ENCODE measurements at regions not wholly inside any gene's neighbourhood (a gene's known extent, or its start where the extent isn't known, plus 50 kb on each side); places are given as distances from the start of the nearest gene placed in this dataset.

GRCh38 chr11:15854245-15854644 lies 502.1 kb downstream of the SOX6 start:
- DNase-seq (ENCODE audit: low spot score in 2 of 2) = no peak
- TF ChIP-seq CTCF (IDR thresholded peaks at IDR 0.05) = no peak
- Histone ChIP-seq H3K27me3 (no peaks in the 10 kb centered on the region), H3K4me3 (no peak overlapping the region), H3K9me3 (no peaks in the 10 kb centered on the region), H3K4me1 (peaks cover 0 to 6% of the 10 kb centered on the region in 2 donors), H3K27ac (no peak overlapping the region), H3K36me3 (no peaks in the 10 kb centered on the region)
- intact Hi-C loops (cut with DNase I) = no loop called here

- Histone ChIP-seq H3K4me3 (no peak overlapping the region), H3K36me3 (no peaks in the 10 kb centered on the region), H3K9me3 (no peaks in the 10 kb centered on the region), H3K27ac (no peak overlapping the region), H3K4me1 (no peaks in the 10 kb centered on the region), H3K27me3 (no peaks in the 10 kb centered on the region)
- no peak for DNase-seq (ENCODE audit: low spot score in 2 of 2)
- intact Hi-C loops (cut with DNase I) = no loop called here
- no peak for TF ChIP-seq CTCF (IDR thresholded peaks at IDR 0.05)
Observed at GRCh38 chr11:15858881-15859280, 497.5 kb downstream of the SOX6 start.

- intact Hi-C loops (cut with DNase I) = no loop called here
- H3K9me3 ChIP-seq = no peaks in the 10 kb centered on the region
- no peak for TF ChIP-seq CTCF (IDR thresholded peaks at IDR 0.05)
- H3K27me3 ChIP-seq = no peaks in the 10 kb centered on the region
- no peak for DNase-seq (ENCODE audit: low spot score in 2 of 2)
- no peaks in the 10 kb centered on the region for H3K36me3 ChIP-seq
- no peaks in the 10 kb centered on the region for H3K4me1 ChIP-seq
- H3K4me3 ChIP-seq = no peak overlapping the region
- H3K27ac ChIP-seq = no peak overlapping the region
Observed at GRCh38 chr11:15859411-15859810, 496.9 kb downstream of the SOX6 start.

GRCh38 chr11:15861256-15861655 lies 495.1 kb downstream of the SOX6 start:
- no peak for DNase-seq (ENCODE audit: low spot score in 2 of 2)
- Histone ChIP-seq H3K4me3 (no peak overlapping the region), H3K4me1 (no peaks in the 10 kb centered on the region), H3K9me3 (no peaks in the 10 kb centered on the region), H3K27me3 (no peaks in the 10 kb centered on the region), H3K27ac (no peak overlapping the region), H3K36me3 (no peaks in the 10 kb centered on the region)
- TF ChIP-seq CTCF (IDR thresholded peaks at IDR 0.05) = no peak
- intact Hi-C loops (cut with DNase I) = no loop called here

GRCh38 chr11:15863411-15863810 lies 492.9 kb downstream of the SOX6 start:
- no peak overlapping the region for H3K4me3 ChIP-seq
- no peak overlapping the region for H3K27ac ChIP-seq
- intact Hi-C loops (cut with DNase I) = no loop called here
- DNase-seq (ENCODE audit: low spot score in 2 of 2) = no peak
- H3K27me3 ChIP-seq = no peaks in the 10 kb centered on the region
- no peak for TF ChIP-seq CTCF (IDR thresholded peaks at IDR 0.05)
- no peaks in the 10 kb centered on the region for H3K9me3 ChIP-seq
- no peaks in the 10 kb centered on the region for H3K4me1 ChIP-seq
- no peaks in the 10 kb centered on the region for H3K36me3 ChIP-seq

Data from ascending aorta (tissue), 2 donors.